RWPE2 (cell line): ENCODE measurements at regions not wholly inside any gene's neighbourhood (a gene's known extent, or its start where the extent isn't known, plus 50 kb on each side); places are given as distances from the start of the nearest gene placed in this dataset.

Source experiments
- ATAC-seq: fragments of 200-7000 bp; cut with Tn5 transposase; 3 replicates; pipeline ENCODE4 v1.9.1; 2021; ENCODE audit warnings: low read depth
- DNase-seq: peaks from one replicate; pipeline ENCODE4 v3.0.0-alpha.2; 2020; ENCODE audit warnings: low spot score
- H3K27ac ChIP-seq: fragments of 450-650 bp; 2 replicates; pipeline ENCODE4 v1.5.1; 2017; ENCODE audit warnings: mild to moderate bottlenecking; ENCODE audit not compliant: poor library complexity, severe bottlenecking
- H3K27me3 ChIP-seq: fragments of 250-450 bp; sonication (Bioruptor Pico); 2 replicates; pipeline ENCODE4 v1.5.1; 2021; ENCODE audit warnings: mild to moderate bottlenecking, moderate library complexity; ENCODE audit not compliant: insufficient read depth, poor library complexity, severe bottlenecking
- H3K36me3 ChIP-seq: fragments of 250-450 bp; sonication (Bioruptor Pico); 2 replicates; pipeline ENCODE4 v1.5.1; 2020; ENCODE audit warnings: low read depth, mild to moderate bottlenecking, moderate library complexity
- H3K4me1 ChIP-seq: fragments of 250-450 bp; sonication (Bioruptor Pico); 2 replicates; pipeline ENCODE4 v1.5.1; 2021; ENCODE audit warnings: mild to moderate bottlenecking, moderate library complexity; ENCODE audit not compliant: insufficient read depth, poor library complexity, severe bottlenecking
- H3K4me3 ChIP-seq: fragments of 250-450 bp; sonication (Bioruptor Pico); 2 replicates; pipeline ENCODE4 v1.5.1; 2021; ENCODE audit warnings: mild to moderate bottlenecking, moderate library complexity; ENCODE audit not compliant: severe bottlenecking
- H3K9me3 ChIP-seq: fragments of 250-450 bp; sonication (Bioruptor Pico); 2 replicates; pipeline ENCODE4 v1.5.1; 2021; ENCODE audit warnings: mild to moderate bottlenecking, moderate library complexity; ENCODE audit not compliant: severe bottlenecking
- CTCF ChIP-seq: fragments of 450-650 bp; IDR thresholded peaks from one replicate; pipeline ENCODE4 v1.5.1; 2017; ENCODE audit warnings: mild to moderate bottlenecking, moderate library complexity; ENCODE audit not compliant: poor library complexity, severe bottlenecking

- Histone ChIP-seq H3K36me3 (no peaks in the 10 kb centered on the region), H3K4me1 (peaks cover 7% of the 10 kb centered on the region), H3K9me3 (no peaks in the 10 kb centered on the region), H3K27ac (no peak overlapping the region), H3K27me3 (no peaks in the 10 kb centered on the region), H3K4me3 (no peak overlapping the region)
- ATAC-seq = no peak
- DNase-seq = no peak
- no peak for TF ChIP-seq CTCF
Measured at GRCh38 chr10:89869180-89869579, 167.8 kb downstream of the KIF20B start.

GRCh38 chr10:89869592-89870156 is 168.3 kb downstream of the KIF20B start:
- peaks cover 7% of the 10 kb centered on the region for H3K4me1 ChIP-seq
- H3K9me3 ChIP-seq = no peaks in the 10 kb centered on the region
- no peak for ATAC-seq
- no peak for TF ChIP-seq CTCF
- H3K36me3 ChIP-seq = no peaks in the 10 kb centered on the region
- DNase-seq = no peak
- H3K27ac ChIP-seq = no peak overlapping the region
- no peaks in the 10 kb centered on the region for H3K27me3 ChIP-seq
- H3K4me3 ChIP-seq = no peak overlapping the region

- Histone ChIP-seq H3K4me1 (peaks cover 7% of the 10 kb centered on the region), H3K36me3 (no peaks in the 10 kb centered on the region), H3K27me3 (no peaks in the 10 kb centered on the region), H3K9me3 (no peaks in the 10 kb centered on the region), H3K27ac (no peak overlapping the region), H3K4me3 (no peak overlapping the region)
- no peak for ATAC-seq
- no peak for TF ChIP-seq CTCF
- DNase-seq = no peak
Measured at GRCh38 chr10:89870936-89871335, 169.5 kb downstream of the KIF20B start.

- Histone ChIP-seq H3K4me3 (no peak overlapping the region), H3K4me1 (peaks cover 3% of the 10 kb centered on the region), H3K9me3 (no peaks in the 10 kb centered on the region), H3K27ac (no peak overlapping the region), H3K36me3 (no peaks in the 10 kb centered on the region), H3K27me3 (no peaks in the 10 kb centered on the region)
- no peak for TF ChIP-seq CTCF
- DNase-seq (no peak), ATAC-seq (no peak)
Measured at GRCh38 chr10:89873055-89873454, 171.7 kb downstream of the KIF20B start.

- H3K4me3 ChIP-seq = no peak overlapping the region
- H3K27ac ChIP-seq = no peak overlapping the region
- no peaks in the 10 kb centered on the region for H3K27me3 ChIP-seq
- no peak for TF ChIP-seq CTCF
- no peaks in the 10 kb centered on the region for H3K36me3 ChIP-seq
- ATAC-seq = no peak
- no peak for DNase-seq
- H3K9me3 ChIP-seq = no peaks in the 10 kb centered on the region
- H3K4me1 ChIP-seq = no peaks in the 10 kb centered on the region
Measured at GRCh38 chr10:89875557-89875956, 174.2 kb downstream of the KIF20B start.
